BE2C (cell line): ENCODE measurements at regions not wholly inside any gene's neighbourhood (a gene's known extent, or its start where the extent isn't known, plus 50 kb on each side); places are given as distances from the start of the nearest gene placed in this dataset.

Experiments used
- DNase-seq: peaks from one replicate; pipeline ENCODE4 v3.0.0-alpha.2; 2020
- H3K27me3 ChIP-seq: fragments of 250-450 bp; sonication (Bioruptor Pico); 2 replicates; pipeline ENCODE4 v1.5.1; 2020; ENCODE audit warnings: mild to moderate bottlenecking
- H3K36me3 ChIP-seq: fragments of 250-450 bp; sonication (Bioruptor Pico); 2 replicates; pipeline ENCODE4 v1.5.1; 2020; ENCODE audit warnings: mild to moderate bottlenecking
- H3K4me1 ChIP-seq: fragments of 250-450 bp; sonication (Bioruptor Pico); 2 replicates; pipeline ENCODE4 v1.5.1; 2020
- H3K4me3 ChIP-seq: 2 replicates; pipeline ENCODE4 v1.5.1; 2011; ENCODE audit warnings: low read depth, low read length
- H3K9me3 ChIP-seq: fragments of 250-450 bp; sonication (Bioruptor Pico); 2 replicates; pipeline ENCODE4 v1.5.1; 2020
- CTCF ChIP-seq: IDR thresholded peaks from 2 replicates; pipeline ENCODE4 v1.5.1; 2012; ENCODE audit warnings: mild to moderate bottlenecking, low read depth, low read length

GRCh38 chr4:1492142-1492457 is 85.9 kb upstream of the NKX1-1 start:
- no peaks in the 10 kb centered on the region for H3K36me3 ChIP-seq
- peaks cover 78% of the 10 kb centered on the region for H3K27me3 ChIP-seq
- no peak overlapping the region for H3K4me3 ChIP-seq
- no peaks in the 10 kb centered on the region for H3K9me3 ChIP-seq
- no peaks in the 10 kb centered on the region for H3K4me1 ChIP-seq
- DNase-seq: no peak
- TF ChIP-seq CTCF: no peak

GRCh38 chr4:1491328-1492141 is 85.3 kb upstream of the NKX1-1 start:
- TF ChIP-seq CTCF: no peak
- Histone ChIP-seq H3K36me3 (no peaks in the 10 kb centered on the region), H3K4me1 (no peaks in the 10 kb centered on the region), H3K9me3 (no peaks in the 10 kb centered on the region), H3K27me3 (peaks cover 78% of the 10 kb centered on the region), H3K4me3 (no peak overlapping the region)
- no peak for DNase-seq

- no peaks in the 10 kb centered on the region; the same call in 1 of the 2 replicates for H3K9me3 ChIP-seq
These were observed 84.5 kb upstream of the NKX1-1 start for GRCh38 chr4:1490654-1491327.

GRCh38 chr4:1490011-1490653 is 83.9 kb upstream of the NKX1-1 start:
- no peaks in the 10 kb centered on the region; the same call in 1 of the 2 replicates for H3K9me3 ChIP-seq
- no peak overlapping the region for H3K4me3 ChIP-seq
- H3K36me3 ChIP-seq: no peaks in the 10 kb centered on the region
- peak; percentile 17 for DNase-seq
- TF ChIP-seq CTCF: no peak
- H3K27me3 ChIP-seq: peaks cover 70% of the 10 kb centered on the region
- no peaks in the 10 kb centered on the region for H3K4me1 ChIP-seq

More at GRCh38 chr4:1490654-1491327, 84.5 kb upstream of the NKX1-1 start:
- TF ChIP-seq CTCF: no peak
- DNase-seq: peak; percentile 15
- no peak overlapping the region for H3K4me3 ChIP-seq
- no peaks in the 10 kb centered on the region for H3K36me3 ChIP-seq
- peaks cover 76% of the 10 kb centered on the region for H3K27me3 ChIP-seq
- H3K4me1 ChIP-seq: no peaks in the 10 kb centered on the region

- no peaks in the 10 kb centered on the region; the same call in 1 of the 2 replicates for H3K9me3 ChIP-seq
- H3K36me3 ChIP-seq: no peaks in the 10 kb centered on the region
- no peaks in the 10 kb centered on the region for H3K4me1 ChIP-seq
- TF ChIP-seq CTCF: no peak
- no peak for DNase-seq
- peaks cover 64% of the 10 kb centered on the region for H3K27me3 ChIP-seq
- no peak overlapping the region for H3K4me3 ChIP-seq
These were observed 83.4 kb upstream of the NKX1-1 start for GRCh38 chr4:1489639-1489995.
